ENCODE measurements at regions not wholly inside any gene's neighbourhood (a gene's known extent, or its start where the extent isn't known, plus 50 kb on each side); places are given as distances from the start of the nearest gene placed in this dataset.

GRCh38 chr12:70101064-70101463, 142.2 kb upstream of the CNOT2 start:
- TF ChIP-seq POLR2AphosphoS5 (IDR thresholded peaks at IDR 0.05) (no peak), POLR2A (IDR thresholded peaks at IDR 0.05; ENCODE audit: low read depth) (no peak)
- TF ChIP-seq, protein P1, sequence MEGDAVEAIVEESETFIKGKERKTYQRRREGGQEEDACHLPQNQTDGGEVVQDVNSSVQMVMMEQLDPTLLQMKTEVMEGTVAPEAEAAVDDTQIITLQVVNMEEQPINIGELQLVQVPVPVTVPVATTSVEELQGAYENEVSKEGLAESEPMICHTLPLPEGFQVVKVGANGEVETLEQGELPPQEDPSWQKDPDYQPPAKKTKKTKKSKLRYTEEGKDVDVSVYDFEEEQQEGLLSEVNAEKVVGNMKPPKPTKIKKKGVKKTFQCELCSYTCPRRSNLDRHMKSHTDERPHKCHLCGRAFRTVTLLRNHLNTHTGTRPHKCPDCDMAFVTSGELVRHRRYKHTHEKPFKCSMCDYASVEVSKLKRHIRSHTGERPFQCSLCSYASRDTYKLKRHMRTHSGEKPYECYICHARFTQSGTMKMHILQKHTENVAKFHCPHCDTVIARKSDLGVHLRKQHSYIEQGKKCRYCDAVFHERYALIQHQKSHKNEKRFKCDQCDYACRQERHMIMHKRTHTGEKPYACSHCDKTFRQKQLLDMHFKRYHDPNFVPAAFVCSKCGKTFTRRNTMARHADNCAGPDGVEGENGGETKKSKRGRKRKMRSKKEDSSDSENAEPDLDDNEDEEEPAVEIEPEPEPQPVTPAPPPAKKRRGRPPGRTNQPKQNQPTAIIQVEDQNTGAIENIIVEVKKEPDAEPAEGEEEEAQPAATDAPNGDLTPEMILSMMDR (IDR thresholded peaks at IDR 0.05): no peak
- H3K27me3 ChIP-seq: no peaks in the 10 kb centered on the region
- H3K36me3 ChIP-seq: no peaks in the 10 kb centered on the region
- WGBS: 96% methylated on average over 1 of the region's 1 CpG
- H3K9me3 ChIP-seq: no peaks in the 10 kb centered on the region
- H3K4me1 ChIP-seq: no peaks in the 10 kb centered on the region
- no peak for DNase-seq (ENCODE audit: extremely low spot score)
- H3K27ac ChIP-seq (replicated peaks in 1 of 4): no peak overlapping the region
- intact Hi-C loops (cut with DNase I): no loop called here
- no peak overlapping the region for H3K4me3 ChIP-seq

GRCh38 chr12:70106347-70106746, 136.9 kb upstream of the CNOT2 start:
- Histone ChIP-seq H3K36me3 (no peaks in the 10 kb centered on the region), H3K4me3 (no peak overlapping the region), H3K9me3 (peaks cover 0 to 20% (median 13%) of the 10 kb centered on the region in 4 donors), H3K27ac (replicated peaks in 1 of 4) (no peak overlapping the region), H3K27me3 (no peaks in the 10 kb centered on the region), H3K4me1 (no peaks in the 10 kb centered on the region)
- no peak for DNase-seq (ENCODE audit: extremely low spot score)
- TF ChIP-seq, protein P1 (IDR thresholded peaks at IDR 0.05): no peak
- TF ChIP-seq POLR2A (IDR thresholded peaks at IDR 0.05; ENCODE audit: low read depth) (no peak), EP300 (IDR thresholded peaks at IDR 0.05) (no peak), POLR2AphosphoS5 (IDR thresholded peaks at IDR 0.05) (no peak)
- intact Hi-C loops (cut with DNase I): no loop called here
- whole genome bisulfite sequencing: 79% methylated on average over 1 of the region's 1 CpG

GRCh38 chr12:70110085-70110484, 133.1 kb upstream of the CNOT2 start:
- Histone ChIP-seq H3K27ac (replicated peaks in 1 of 4) (no peak overlapping the region), H3K4me1 (no peaks in the 10 kb centered on the region), H3K36me3 (no peaks in the 10 kb centered on the region), H3K4me3 (no peak overlapping the region), H3K9me3 (peaks cover 0 to 33% (median 23%) of the 10 kb centered on the region in 4 donors), H3K27me3 (no peaks in the 10 kb centered on the region)
- WGBS: 94% methylated on average over 1 of the region's 1 CpG
- no peak for DNase-seq (ENCODE audit: extremely low spot score)
- intact Hi-C loops (cut with DNase I): no loop called here
- TF ChIP-seq POLR2A (IDR thresholded peaks at IDR 0.05; ENCODE audit: low read depth): no peak
- no peak for TF ChIP-seq EP300 (IDR thresholded peaks at IDR 0.05)
- TF ChIP-seq, protein P1 (IDR thresholded peaks at IDR 0.05): no peak
- no peak for TF ChIP-seq POLR2AphosphoS5 (IDR thresholded peaks at IDR 0.05)

GRCh38 chr12:70117670-70118069, 125.6 kb upstream of the CNOT2 start:
- H3K27ac ChIP-seq (replicated peaks in 1 of 4): no peak overlapping the region
- no peak overlapping the region for H3K4me3 ChIP-seq
- DNase-seq (ENCODE audit: extremely low spot score): no peak
- TF ChIP-seq EP300 (IDR thresholded peaks at IDR 0.05) (no peak), POLR2AphosphoS5 (IDR thresholded peaks at IDR 0.05) (no peak), POLR2A (IDR thresholded peaks at IDR 0.05; ENCODE audit: low read depth) (no peak)
- TF ChIP-seq, protein P1 (IDR thresholded peaks at IDR 0.05): no peak
- H3K9me3 ChIP-seq: peaks cover 0 to 16% (median 5%) of the 10 kb centered on the region in 4 donors
- H3K36me3 ChIP-seq: no peaks in the 10 kb centered on the region
- no peaks in the 10 kb centered on the region for H3K4me1 ChIP-seq
- H3K27me3 ChIP-seq: no peaks in the 10 kb centered on the region
- intact Hi-C loops (cut with DNase I): no loop called here

GRCh38 chr12:70120970-70121369, 122.3 kb upstream of the CNOT2 start:
- no peaks in the 10 kb centered on the region for H3K9me3 ChIP-seq
- DNase-seq (ENCODE audit: extremely low spot score): no peak
- TF ChIP-seq EP300 (IDR thresholded peaks at IDR 0.05) (no peak), POLR2AphosphoS5 (IDR thresholded peaks at IDR 0.05) (no peak), POLR2A (IDR thresholded peaks at IDR 0.05; ENCODE audit: low read depth) (no peak)
- TF ChIP-seq, protein P1 (IDR thresholded peaks at IDR 0.05): no peak
- no peak overlapping the region for H3K27ac ChIP-seq (replicated peaks in 1 of 4)
- H3K27me3 ChIP-seq: no peaks in the 10 kb centered on the region
- H3K36me3 ChIP-seq: no peaks in the 10 kb centered on the region
- H3K4me1 ChIP-seq: no peaks in the 10 kb centered on the region
- intact Hi-C loops (cut with DNase I): no loop called here
- H3K4me3 ChIP-seq: no peak overlapping the region
